Midbrain (tissue), 1 donor: ENCODE measurements at regions not wholly inside any gene's neighbourhood (a gene's known extent, or its start where the extent isn't known, plus 50 kb on each side); places are given as distances from the start of the nearest gene placed in this dataset.

Experiments
- DNase-seq: peaks from one replicate; lab custom pipeline; 2025; lab: John Stamatoyannopoulos, UW

DNA sequence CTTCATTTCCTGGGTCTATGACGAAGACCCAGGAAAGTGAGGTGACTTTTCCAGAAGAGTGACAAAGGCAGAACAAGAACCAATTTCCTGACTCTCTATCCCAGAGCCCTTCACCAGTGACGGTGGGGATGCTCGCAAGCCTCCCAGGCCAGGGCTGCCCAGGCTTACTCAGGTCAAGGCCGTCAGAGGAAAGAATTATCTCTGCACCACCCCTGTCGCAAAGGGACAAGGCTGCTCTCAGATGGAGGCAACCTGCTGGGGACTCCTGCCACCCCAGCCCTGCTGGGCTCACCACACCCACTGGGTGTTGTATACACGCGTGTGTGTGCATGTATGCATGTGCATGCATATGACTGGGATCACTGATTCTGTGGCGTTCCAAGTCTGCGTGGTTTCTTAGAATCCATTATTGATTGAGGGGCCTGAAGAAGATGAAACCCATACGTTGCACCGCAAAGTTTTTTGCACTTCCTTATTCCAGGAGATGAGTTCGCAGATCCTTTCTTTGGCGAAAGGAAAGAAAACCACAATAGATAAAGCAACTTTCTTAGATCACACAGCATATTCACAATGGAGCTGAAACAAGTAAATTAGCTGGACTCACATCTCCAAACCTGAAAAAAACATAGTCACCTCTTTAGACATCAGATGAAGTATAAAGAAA lies 255.8 kb downstream of the RHOU start:
- no peak for DNase-seq

GRCh38 chr1:228992044-228992443 lies 256.8 kb downstream of the RHOU start:
- no peak for DNase-seq

DNA sequence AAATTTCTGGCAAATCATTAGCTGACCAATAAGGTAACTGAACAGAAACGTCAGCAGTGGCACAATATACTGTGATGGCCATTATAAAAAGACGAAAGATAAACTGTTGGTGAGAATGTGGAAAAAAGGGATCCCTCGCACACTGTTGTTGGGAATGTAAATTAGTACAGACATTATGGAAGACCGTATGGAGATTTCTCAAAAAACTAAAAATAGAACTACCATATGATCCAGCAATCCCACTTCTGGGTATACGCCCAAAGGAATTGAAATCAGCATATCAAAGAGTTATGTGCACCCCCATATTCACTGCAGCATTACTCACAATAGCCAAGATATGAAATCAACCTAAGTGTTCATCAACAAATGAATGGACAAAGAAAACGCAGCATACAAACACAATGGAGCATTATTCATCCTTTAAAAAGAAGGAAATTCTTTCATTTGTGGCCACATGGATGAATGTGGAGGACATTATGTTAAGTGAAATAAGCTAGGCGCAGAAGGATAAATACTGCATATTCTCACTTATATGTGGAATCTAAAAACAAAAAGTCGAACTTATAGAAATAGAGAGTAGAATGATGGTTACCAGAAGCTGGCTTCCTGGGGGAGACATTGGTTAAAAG lies 257.7 kb downstream of the RHOU start:
- DNase-seq, result peak; percentile 33

DNA sequence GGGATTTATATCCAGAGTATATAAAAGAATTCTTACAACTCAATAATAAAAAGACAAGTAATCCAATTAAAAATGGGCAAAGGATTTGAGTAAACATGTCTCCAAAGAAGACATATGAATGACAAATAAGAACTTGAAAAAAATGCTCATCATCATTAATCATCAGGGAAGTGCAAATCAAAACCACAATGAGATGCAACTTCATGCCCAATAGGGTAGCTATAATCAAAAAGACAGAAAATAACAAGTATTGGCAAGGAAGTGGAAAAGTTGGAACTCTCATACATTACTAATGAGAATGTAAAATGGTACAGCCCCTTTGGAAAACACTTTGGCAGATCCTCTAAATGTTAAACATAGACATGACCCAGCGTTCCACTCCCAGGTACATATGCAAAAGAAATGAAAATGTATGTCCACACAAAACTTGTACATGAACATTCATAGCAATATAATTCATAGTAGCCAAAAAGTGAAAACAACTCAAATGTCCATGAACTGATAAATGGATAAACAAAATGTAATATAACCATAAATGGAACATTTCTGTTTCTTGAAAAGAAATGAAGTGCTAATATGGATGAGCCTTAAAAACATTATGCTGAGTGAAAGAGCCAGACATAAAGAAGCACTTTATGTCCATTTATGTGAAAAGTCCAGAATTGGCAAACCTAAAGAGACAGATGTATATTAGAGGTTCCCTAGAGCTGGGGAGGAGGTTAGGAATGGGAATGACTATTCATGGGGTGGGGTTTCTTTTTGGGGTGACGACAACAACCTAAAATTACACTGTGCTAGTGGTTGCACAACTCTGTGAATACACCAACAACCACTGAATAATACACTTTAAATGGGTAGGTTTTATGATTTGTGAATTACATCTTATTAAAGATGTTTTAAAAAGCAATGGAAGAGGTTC lies 259.7 kb downstream of the RHOU start:
- DNase-seq, result no peak

DNA sequence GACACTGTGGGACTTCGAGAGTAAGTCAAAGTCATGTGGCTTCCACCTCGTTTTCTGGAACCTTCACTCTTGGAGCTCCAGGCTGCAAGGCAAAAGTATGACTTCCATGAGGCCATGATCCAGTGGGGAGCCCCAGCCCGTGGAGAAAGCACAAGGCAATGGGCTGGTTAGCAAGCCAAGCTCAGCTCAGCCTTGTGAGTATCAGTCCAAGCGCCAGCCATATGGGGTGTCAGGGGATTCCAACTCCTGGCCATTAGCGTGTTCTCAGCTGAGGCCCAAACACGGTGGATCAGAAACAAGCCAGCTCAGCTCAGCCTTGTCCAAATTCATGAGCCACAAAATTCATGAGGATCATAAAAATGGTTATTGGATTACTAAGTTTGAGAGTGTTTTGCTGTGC lies 261.0 kb downstream of the RHOU start:
- DNase-seq, result no peak

- DNase-seq, result no peak
These were observed 262.5 kb downstream of the RHOU start for GRCh38 chr1:228997721-228998144.

- no peak for DNase-seq
These were observed 262.9 kb downstream of the RHOU start for GRCh38 chr1:228998179-228998578.

- no peak for DNase-seq
These were observed 264.3 kb downstream of the RHOU start for GRCh38 chr1:228999446-229000170.

GRCh38 chr1:229000187-229000586 lies 264.9 kb downstream of the RHOU start:
- DNase-seq, result no peak

- no peak for DNase-seq
These were observed 266.3 kb downstream of the RHOU start for GRCh38 chr1:229001467-229002011.

GRCh38 chr1:229002037-229002436 lies 266.8 kb downstream of the RHOU start:
- DNase-seq, result no peak

DNA sequence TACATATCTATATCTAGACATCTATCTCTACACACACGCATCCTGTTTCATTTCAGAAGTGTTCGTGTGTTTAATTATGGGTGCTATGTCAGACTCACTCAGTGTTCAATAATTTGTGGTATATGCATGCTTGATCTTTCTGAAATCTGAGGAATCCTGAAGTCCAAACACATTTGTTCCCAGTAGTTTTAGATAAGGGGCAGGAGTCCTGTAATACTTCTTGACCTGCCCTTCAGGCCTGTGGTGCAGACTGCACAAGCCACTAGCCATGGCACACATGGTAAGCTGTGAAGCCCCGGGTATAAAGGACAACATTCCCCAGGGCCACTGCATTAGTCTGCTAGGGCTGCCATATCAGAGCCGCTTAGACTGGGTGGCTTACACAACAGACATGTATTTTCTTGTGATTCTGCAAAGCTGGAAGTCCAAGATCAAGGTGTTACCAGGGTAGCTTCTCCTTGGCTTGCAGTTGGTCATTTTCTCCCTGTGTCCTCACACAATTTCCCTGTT lies 267.2 kb downstream of the RHOU start:
- DNase-seq, result no peak

DNA sequence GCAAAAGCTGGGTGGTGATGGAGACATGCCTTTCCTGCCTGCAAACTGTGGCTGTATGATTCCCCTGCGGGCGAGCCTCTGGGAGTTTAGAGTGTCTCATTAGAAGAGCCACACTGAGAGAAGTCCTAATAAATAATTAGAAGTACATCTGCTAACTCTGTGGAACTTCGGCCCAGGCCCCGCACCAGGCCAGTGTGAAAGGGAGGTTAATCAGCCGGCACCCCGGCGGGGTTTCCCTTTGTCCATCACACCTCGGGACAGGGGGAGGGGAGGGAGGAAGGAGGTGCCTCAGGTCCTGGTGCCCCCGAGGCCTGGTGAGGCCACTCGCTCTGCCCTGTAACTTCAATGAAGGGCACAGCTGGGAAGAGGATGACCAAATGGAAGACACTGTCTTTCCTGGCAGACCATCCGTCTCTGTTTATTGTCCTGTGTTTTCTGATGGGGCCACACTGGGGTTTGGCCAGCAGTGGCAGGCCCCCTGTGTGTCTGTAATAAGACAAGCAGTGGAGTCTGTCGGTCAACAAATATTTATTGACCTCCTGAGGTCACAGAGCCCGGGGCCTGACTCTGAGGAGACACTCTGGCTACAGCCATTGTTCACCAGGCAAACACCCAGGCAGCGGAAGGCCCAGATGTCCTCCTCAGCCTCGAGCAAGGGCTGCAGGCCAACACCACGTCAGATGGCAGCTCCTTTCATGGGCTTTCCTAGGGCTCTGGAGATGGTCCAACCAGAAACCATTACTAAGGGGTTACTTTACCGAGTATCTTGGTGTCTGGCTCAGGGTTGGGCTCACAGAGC lies 267.5 kb upstream of the RAB4A start:
- DNase-seq, result peak; percentile 91

DNA sequence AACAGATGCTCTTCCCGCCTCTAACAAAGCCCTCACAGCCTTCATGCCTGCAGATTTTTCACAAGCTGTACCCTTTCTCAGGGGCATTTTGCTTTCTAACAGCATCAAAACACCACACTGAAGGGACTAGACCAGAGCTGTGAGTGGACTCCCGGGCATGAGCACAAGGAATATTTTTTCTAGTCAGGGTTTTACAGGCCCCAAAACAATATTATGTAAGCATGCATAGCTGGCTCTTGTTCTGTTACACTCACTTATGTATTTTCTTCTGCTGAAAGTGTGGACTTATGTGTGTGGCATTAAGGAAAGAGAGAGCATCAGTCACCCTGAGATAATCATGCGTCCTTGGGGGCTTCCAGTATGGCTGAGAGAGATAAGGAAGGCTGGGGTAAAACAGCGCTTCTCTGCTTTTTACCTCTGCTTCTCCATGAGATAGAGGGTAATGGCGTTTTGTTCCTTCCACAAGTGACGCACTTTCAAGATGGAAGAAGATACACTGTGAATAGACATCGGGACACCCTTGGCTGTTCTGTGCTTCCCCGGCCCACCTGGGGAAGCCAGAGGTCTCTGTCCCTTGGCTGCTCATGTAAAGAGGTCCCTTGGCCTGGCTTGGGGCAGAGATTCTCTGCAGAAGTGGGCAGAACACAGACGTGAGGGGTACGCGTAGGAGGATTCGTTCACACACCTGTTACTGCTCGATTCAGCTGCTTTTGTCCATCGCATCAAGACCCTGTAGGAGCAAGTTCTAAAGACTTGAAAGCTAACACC lies 266.7 kb upstream of the RAB4A start:
- DNase-seq, result no peak

- DNase-seq, result no peak
These were observed 265.8 kb upstream of the RAB4A start for GRCh38 chr1:229005097-229005496.

GRCh38 chr1:229005556-229005955 lies 265.4 kb upstream of the RAB4A start:
- no peak for DNase-seq

- no peak for DNase-seq
These were observed 264.6 kb upstream of the RAB4A start for GRCh38 chr1:229006121-229006870.

GRCh38 chr1:229007167-229007566 lies 263.7 kb upstream of the RAB4A start:
- DNase-seq, result no peak

GRCh38 chr1:229007701-229008100 lies 263.2 kb upstream of the RAB4A start:
- DNase-seq, result no peak
